ENCODE measurements at regions not wholly inside any gene's neighbourhood (a gene's known extent, or its start where the extent isn't known, plus 50 kb on each side); places are given as distances from the start of the nearest gene placed in this dataset.

GRCh38 chr1:194807530-194808220, 1621.3 kb upstream of the B3GALT2 start:
- H3K27me3 Mint-ChIP-seq (ENCODE audit: insufficient read depth, low read depth) = peaks cover 3% of the 10 kb centered on the region
- Histone ChIP-seq H2AFZ (replicated peaks) (no peak overlapping the region), H3K27ac (no peak overlapping the region), H3K4me2 (no peak overlapping the region), H3K4me3 (no peak overlapping the region), H3K27me3 (no peaks in the 10 kb centered on the region), H3K9me3 (ENCODE audit: low read depth) (no peaks in the 10 kb centered on the region), H4K20me1 (ENCODE audit: low read depth) (no peaks in the 10 kb centered on the region), H3K9ac (no peak overlapping the region), H3K4me1 (no peaks in the 10 kb centered on the region), H3K36me3 (no peaks in the 10 kb centered on the region), H3K79me2 (ENCODE audit: low read depth) (no peaks in the 10 kb centered on the region), H3F3A (ENCODE audit: low read depth) (no peaks in the 10 kb centered on the region)
- no peak overlapping the region for H3K27ac Mint-ChIP-seq
- H3K4me3 Mint-ChIP-seq = no peak overlapping the region
- TF ChIP-seq EZH2phosphoT487 (IDR thresholded peaks at IDR 0.05) (no peak), CTCF (IDR thresholded peaks at IDR 0.05) (no peak), EZH2 (IDR thresholded peaks at IDR 0.05) (no peak)
- H3K36me3 Mint-ChIP-seq = no peaks in the 10 kb centered on the region
- DNase-seq (ENCODE audit: low spot score) = no peak
- H3K9me3 Mint-ChIP-seq = peaks cover 3% of the 10 kb centered on the region
- H3K4me1 Mint-ChIP-seq = no peaks in the 10 kb centered on the region

GRCh38 chr1:194802572-194802971, 1616.2 kb upstream of the B3GALT2 start:
- Mint-ChIP-seq H3K36me3 (no peaks in the 10 kb centered on the region), H3K27ac (no peak overlapping the region), H3K4me1 (no peaks in the 10 kb centered on the region), H3K27me3 (ENCODE audit: insufficient read depth, low read depth) (peaks cover 3% of the 10 kb centered on the region), H3K9me3 (peaks cover 3% of the 10 kb centered on the region), H3K4me3 (no peak overlapping the region)
- Histone ChIP-seq H3K4me2 (no peak overlapping the region), H3K36me3 (no peaks in the 10 kb centered on the region), H3K9ac (no peak overlapping the region), H3K4me1 (no peaks in the 10 kb centered on the region), H3K79me2 (ENCODE audit: low read depth) (no peaks in the 10 kb centered on the region), H3K27me3 (no peaks in the 10 kb centered on the region), H3K4me3 (no peak overlapping the region), H3K9me3 (ENCODE audit: low read depth) (no peaks in the 10 kb centered on the region), H4K20me1 (ENCODE audit: low read depth) (no peaks in the 10 kb centered on the region), H2AFZ (replicated peaks) (no peak overlapping the region), H3F3A (ENCODE audit: low read depth) (no peaks in the 10 kb centered on the region), H3K27ac (no peak overlapping the region)
- no peak for DNase-seq (ENCODE audit: low spot score)
- TF ChIP-seq EZH2 (IDR thresholded peaks at IDR 0.05) (no peak), CTCF (IDR thresholded peaks at IDR 0.05) (no peak), EZH2phosphoT487 (IDR thresholded peaks at IDR 0.05) (no peak)

DNA sequence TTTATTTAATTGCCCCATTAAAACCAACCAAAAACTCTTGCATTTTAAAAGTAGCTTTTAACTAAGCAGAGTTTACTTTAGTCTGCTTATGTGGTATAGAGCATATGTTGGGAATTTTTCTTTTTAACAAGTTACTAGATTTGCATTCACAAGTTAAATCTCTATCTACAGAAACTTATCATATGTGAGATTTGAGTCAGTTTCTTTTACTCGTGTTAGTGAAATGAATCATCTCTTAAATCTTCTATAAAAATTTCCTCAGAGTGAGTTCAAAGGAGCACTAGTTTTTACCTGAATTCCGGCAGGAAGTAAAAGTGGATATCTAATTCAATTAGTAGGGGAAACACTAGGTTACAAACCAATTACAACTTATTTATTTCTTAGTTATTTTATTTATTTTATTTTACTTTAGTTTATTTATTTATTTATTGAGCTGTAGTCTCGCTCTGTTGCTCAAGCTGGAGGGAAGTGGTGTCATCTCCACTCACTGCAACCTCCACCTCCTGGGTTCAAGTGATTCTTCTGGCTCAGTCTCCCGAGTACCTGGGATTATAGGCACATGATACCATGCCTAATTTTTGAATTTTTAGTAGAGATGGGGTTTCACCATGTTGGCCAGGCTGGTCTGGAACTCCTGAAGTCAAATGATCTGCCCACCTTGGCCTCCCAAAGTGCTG, 1609.6 kb upstream of the B3GALT2 start:
- H2AFZ ChIP-seq (replicated peaks) = no peak overlapping the region
- Mint-ChIP-seq H3K4me3 (no peak overlapping the region), H3K27me3 (ENCODE audit: insufficient read depth, low read depth) (no peaks in the 10 kb centered on the region), H3K4me1 (no peaks in the 10 kb centered on the region), H3K36me3 (no peaks in the 10 kb centered on the region), H3K27ac (no peak overlapping the region), H3K9me3 (no peaks in the 10 kb centered on the region)
- H3K36me3 ChIP-seq = no peaks in the 10 kb centered on the region
- no peak overlapping the region for H3K27ac ChIP-seq
- H3K4me2 ChIP-seq = no peak overlapping the region
- TF ChIP-seq CTCF (IDR thresholded peaks at IDR 0.05) (no peak), EZH2 (IDR thresholded peaks at IDR 0.05) (no peak), EZH2phosphoT487 (IDR thresholded peaks at IDR 0.05) (no peak)
- no peaks in the 10 kb centered on the region for H3K4me1 ChIP-seq
- no peak for DNase-seq (ENCODE audit: low spot score)
- H3K9ac ChIP-seq = no peak overlapping the region
- no peaks in the 10 kb centered on the region for H3F3A ChIP-seq (ENCODE audit: low read depth)
- H4K20me1 ChIP-seq (ENCODE audit: low read depth) = no peaks in the 10 kb centered on the region
- H3K9me3 ChIP-seq (ENCODE audit: low read depth) = no peaks in the 10 kb centered on the region
- no peaks in the 10 kb centered on the region for H3K27me3 ChIP-seq
- no peak overlapping the region for H3K4me3 ChIP-seq
- no peaks in the 10 kb centered on the region for H3K79me2 ChIP-seq (ENCODE audit: low read depth)

All from neural progenitor cell (in vitro differentiated cells).